Urinary bladder (tissue), 3 donors: ENCODE measurements at regions not wholly inside any gene's neighbourhood (a gene's known extent, or its start where the extent isn't known, plus 50 kb on each side); places are given as distances from the start of the nearest gene placed in this dataset.
"Not testable (repeated sequence)": the region's sequence is repeated elsewhere in the genome, so short reads cannot be mapped to it uniquely, and the experiment has no call there.

ENCODE experiments used
- DNase-seq: peaks from one replicate; pipeline ENCODE4 v3.0.0-alpha.2; 2015; ENCODE audit errors: extremely low spot score
- H3K27ac ChIP-seq: one replicate; pipeline ENCODE4 v1.5.1; 2013; ENCODE audit warnings: low read depth, mild to moderate bottlenecking, moderate library complexity
- H3K36me3 ChIP-seq: one replicate; pipeline ENCODE4 v1.6.1; 2013; ENCODE audit warnings: mild to moderate bottlenecking, moderate library complexity; ENCODE audit not compliant: insufficient read depth
- H3K4me1 ChIP-seq: one replicate; pipeline ENCODE4 v1.6.1; 2013; ENCODE audit warnings: mild to moderate bottlenecking, moderate library complexity; ENCODE audit not compliant: insufficient read depth
- H3K4me3 ChIP-seq: one replicate; pipeline ENCODE4 v1.5.1; 2013; ENCODE audit warnings: low read depth, low read length
- WGBS: extraction: QIAGEN DNeasy Blood & Tissue Kit; methylation state at CpG from one replicate; pipeline ENCODE4 v1.1.7; 2013; 5-methylcytosine and 5-hydroxymethylcytosine counted together
- donor health status: healthy with polysubstance abuse.
- donor health status: healthy.

GRCh38 chr13:97742084-97742483 is 211.4 kb upstream of the IPO5 start:
- H3K27ac ChIP-seq: no peak overlapping the region
- no peak overlapping the region for H3K4me3 ChIP-seq
- 73% methylated on average over 2 of the region's 2 CpGs for WGBS
- DNase-seq: no peak
- no peaks in the 10 kb centered on the region for H3K36me3 ChIP-seq
- H3K4me1 ChIP-seq: no peaks in the 10 kb centered on the region

GRCh38 chr13:97743938-97744337 is 209.5 kb upstream of the IPO5 start:
- Histone ChIP-seq H3K4me1 (no peaks in the 10 kb centered on the region), H3K36me3 (no peaks in the 10 kb centered on the region), H3K4me3 (no peak overlapping the region), H3K27ac (no peak overlapping the region)
- 64% methylated on average over 3 of the region's 3 CpGs for WGBS
- no peak for DNase-seq

GRCh38 chr13:97746649-97747048 is 206.8 kb upstream of the IPO5 start:
- no peak overlapping the region for H3K27ac ChIP-seq
- DNase-seq: no peak
- H3K36me3 ChIP-seq: no peaks in the 10 kb centered on the region
- no peak overlapping the region for H3K4me3 ChIP-seq
- WGBS: 90% methylated on average over 6 of the region's 6 CpGs
- no peaks in the 10 kb centered on the region for H3K4me1 ChIP-seq

- no peak for DNase-seq
- no peak overlapping the region for H3K27ac ChIP-seq
- no peaks in the 10 kb centered on the region for H3K36me3 ChIP-seq
- 93% methylated on average over 5 of the region's 5 CpGs for WGBS
- no peak overlapping the region for H3K4me3 ChIP-seq
- no peaks in the 10 kb centered on the region for H3K4me1 ChIP-seq
Observed at GRCh38 chr13:97749174-97749573, 204.3 kb upstream of the IPO5 start.

- Histone ChIP-seq H3K27ac (no peak overlapping the region), H3K4me3 (no peak overlapping the region), H3K4me1 (no peaks in the 10 kb centered on the region), H3K36me3 (no peaks in the 10 kb centered on the region)
- DNase-seq: no peak
Observed at GRCh38 chr13:97751477-97751876, 202.0 kb upstream of the IPO5 start.

- DNase-seq: no peak
- H3K27ac ChIP-seq: no peak overlapping the region
- H3K36me3 ChIP-seq: no peaks in the 10 kb centered on the region
- WGBS: 80% methylated on average over 7 of the region's 7 CpGs
- no peaks in the 10 kb centered on the region for H3K4me1 ChIP-seq
- no peak overlapping the region for H3K4me3 ChIP-seq
Observed at GRCh38 chr13:97752961-97753668, 200.4 kb upstream of the IPO5 start.

- Histone ChIP-seq H3K4me3 (no peak overlapping the region), H3K27ac (no peak overlapping the region), H3K36me3 (no peaks in the 10 kb centered on the region), H3K4me1 (no peaks in the 10 kb centered on the region)
- 79% methylated on average over 5 of the region's 5 CpGs for WGBS
- DNase-seq: no peak
Observed at GRCh38 chr13:97753942-97754670, 199.4 kb upstream of the IPO5 start.

- H3K27ac ChIP-seq: no peak overlapping the region
Observed at GRCh38 chr13:97757807-97758206, 195.7 kb upstream of the IPO5 start.

GRCh38 chr13:97758317-97758716 is 195.2 kb upstream of the IPO5 start:
- no peak overlapping the region for H3K27ac ChIP-seq

More at GRCh38 chr13:97757807-97758206, 195.7 kb upstream of the IPO5 start:
- no peak for DNase-seq
- Histone ChIP-seq H3K4me1 (no peaks in the 10 kb centered on the region), H3K36me3 (no peaks in the 10 kb centered on the region), H3K4me3 (no peak overlapping the region)
- WGBS: 39% methylated on average over 4 of the region's 4 CpGs

GRCh38 chr13:97761796-97762540 is 191.5 kb upstream of the IPO5 start:
- DNase-seq: no peak
- Histone ChIP-seq H3K4me3 (no peak overlapping the region), H3K4me1 (no peaks in the 10 kb centered on the region), H3K27ac (no peak overlapping the region), H3K36me3 (no peaks in the 10 kb centered on the region)
- 71% methylated on average over 3 of the region's 3 CpGs for WGBS

More at GRCh38 chr13:97758317-97758716, 195.2 kb upstream of the IPO5 start:
- H3K4me1 ChIP-seq: no peaks in the 10 kb centered on the region
- H3K4me3 ChIP-seq: no peak overlapping the region
- WGBS: 55% methylated on average over 3 of the region's 3 CpGs
- H3K36me3 ChIP-seq: no peaks in the 10 kb centered on the region
- no peak for DNase-seq

GRCh38 chr13:97766749-97767148 is 186.7 kb upstream of the IPO5 start:
- no peaks in the 10 kb centered on the region for H3K4me1 ChIP-seq

GRCh38 chr13:97768134-97768533 is 185.3 kb upstream of the IPO5 start:
- Histone ChIP-seq H3K4me3 (no peak overlapping the region), H3K4me1 (no peaks in the 10 kb centered on the region), H3K27ac (no peak overlapping the region), H3K36me3 (no peaks in the 10 kb centered on the region)
- WGBS: 59% methylated on average over 3 of the region's 3 CpGs
- DNase-seq: no peak

More at GRCh38 chr13:97766749-97767148, 186.7 kb upstream of the IPO5 start:
- H3K4me3 ChIP-seq: no peak overlapping the region
- no peak for DNase-seq
- H3K36me3 ChIP-seq: no peaks in the 10 kb centered on the region
- WGBS: 57% methylated on average over 1 of the region's 1 CpG
- no peak overlapping the region for H3K27ac ChIP-seq

- not testable (repeated sequence) for H3K27ac ChIP-seq, H3K4me3 ChIP-seq, H3K36me3 ChIP-seq, DNase-seq, H3K4me1 ChIP-seq
- 94% methylated on average over 5 of the region's 5 CpGs for WGBS
Observed at GRCh38 chr13:97770231-97770630, 183.2 kb upstream of the IPO5 start.

- not testable (repeated sequence) for DNase-seq, H3K36me3 ChIP-seq, H3K27ac ChIP-seq, H3K4me1 ChIP-seq, H3K4me3 ChIP-seq
Observed at GRCh38 chr13:97772466-97772865, 181.0 kb upstream of the IPO5 start.
